Upper lobe of left lung (tissue), 6 donors: ENCODE measurements at regions not wholly inside any gene's neighbourhood (a gene's known extent, or its start where the extent isn't known, plus 50 kb on each side); places are given as distances from the start of the nearest gene placed in this dataset.
"Not testable (repeated sequence)": the region's sequence is repeated elsewhere in the genome, so short reads cannot be mapped to it uniquely, and the experiment has no call there.

Experiments
- ATAC-seq, 2 donors: fragments of 200-7000 bp; cut with Tn5 transposase; one replicate each; pipeline ENCODE4 v1.9.1; 2022; ENCODE audit warnings: mild to moderate bottlenecking in 2 of 2, moderate library complexity in 2 of 2; ENCODE audit not compliant: low FRiP score in 2 of 2
- DNase-seq, 2 donors: peaks; one replicate each; pipeline ENCODE4 v3.0.0-alpha.2; 2019 to 2020
- H3K27ac ChIP-seq, 4 donors: fragments of 200-600 bp; sonication (generic); one replicate each; pipeline ENCODE4 v1.5.1; 2016 to 2019
- H3K27me3 ChIP-seq, 4 donors: fragments of 200-600 bp; sonication (generic); one replicate each; pipeline ENCODE4 v1.5.1; 2017 to 2019
- H3K36me3 ChIP-seq, 4 donors: fragments of 200-600 bp; sonication (generic); one replicate each; pipeline ENCODE4 v1.5.1; 2016 to 2019
- H3K4me1 ChIP-seq, 4 donors: fragments of 200-600 bp; sonication (generic); one replicate each; pipeline ENCODE4 v1.5.1; 2018 to 2019
- H3K4me3 ChIP-seq, 4 donors: fragments of 200-600 bp; sonication (generic); one replicate each; pipeline ENCODE4 v1.5.1; 2017 to 2019; ENCODE audit warnings: mild to moderate bottlenecking in 2 of 4, moderate library complexity in 1 of 4
- H3K9me3 ChIP-seq, 4 donors: fragments of 200-600 bp; sonication (generic); one replicate each; pipeline ENCODE4 v1.5.1; 2018 to 2019
- EP300 ChIP-seq, 4 donors: sonication (generic); formaldehyde crosslinking; IDR thresholded peaks; one replicate each; pipeline ENCODE4 v1.5.1; 2017; ENCODE audit warnings: antibody characterized with exemption in 4 of 4, control low read depth in 2 of 4
- POLR2A ChIP-seq, 4 donors: fragments of 450-650 bp; IDR thresholded peaks; one replicate each; pipeline ENCODE4 v1.5.1; 2016 to 2017; ENCODE audit warnings: antibody characterized with exemption in 4 of 4, mild to moderate bottlenecking in 2 of 4
- POLR2AphosphoS5 ChIP-seq, 2 donors: sonication (generic); formaldehyde crosslinking; IDR thresholded peaks; one replicate each; pipeline ENCODE4 v1.5.1; 2017; ENCODE audit warnings: antibody characterized with exemption in 2 of 2
- WGBS, 2 donors: methylation state at CpG; one replicate each; pipeline ENCODE4 v1.1.5; 2017 to 2018; 5-methylcytosine and 5-hydroxymethylcytosine counted together
- TF ChIP-seq, protein P1 (sequence below), 6 experiments: fragments of 450-650 bp in 4 of 6; fragments of 200-600 bp in 2 of 6; sonication (generic) in 2 of 6; IDR thresholded peaks; one replicate each; pipeline ENCODE4 v1.5.1; 2016 to 2019; ENCODE audit warnings: antibody characterized with exemption in 6 of 6
- donor health status: DM: no; HTN: no; CAD: no; lungs with moderate emphysema.
- donor health status: DM: no; HTN: yes; CAD: no; lungs with severe emphysema.

DNA sequence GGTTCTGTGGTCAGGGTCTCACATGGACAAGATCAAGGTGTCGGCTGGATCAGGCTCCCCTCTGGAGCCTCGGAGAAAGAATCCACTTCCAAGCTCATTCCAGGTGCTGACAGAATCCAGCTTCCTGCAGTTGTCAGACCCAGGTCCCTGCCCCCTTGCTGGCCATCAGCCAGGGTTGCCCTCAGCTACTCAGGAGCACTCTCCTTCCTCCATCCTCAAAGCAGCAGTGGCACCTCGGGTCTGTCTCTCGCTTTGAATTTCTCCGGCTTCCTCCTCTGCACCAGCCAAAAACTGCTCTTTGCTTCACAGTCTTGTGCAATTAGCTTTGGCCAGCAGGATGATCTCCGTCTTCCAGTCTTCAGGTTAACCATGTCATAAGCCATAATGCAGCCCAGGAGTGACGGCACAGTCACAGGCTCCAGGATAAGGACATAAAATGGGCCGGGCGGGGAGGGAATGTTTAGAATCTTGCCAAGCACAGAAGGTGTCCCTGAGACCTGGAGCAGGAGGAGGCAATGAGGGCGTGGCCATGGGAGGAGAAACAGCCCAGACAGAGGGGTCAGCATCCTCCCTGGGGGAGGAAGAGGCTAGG lies 79.4 kb upstream of the SLC25A33 start:
- no peak for ATAC-seq
- TF ChIP-seq POLR2A (IDR thresholded peaks at IDR 0.05), result no peak
- TF ChIP-seq, protein P1, sequence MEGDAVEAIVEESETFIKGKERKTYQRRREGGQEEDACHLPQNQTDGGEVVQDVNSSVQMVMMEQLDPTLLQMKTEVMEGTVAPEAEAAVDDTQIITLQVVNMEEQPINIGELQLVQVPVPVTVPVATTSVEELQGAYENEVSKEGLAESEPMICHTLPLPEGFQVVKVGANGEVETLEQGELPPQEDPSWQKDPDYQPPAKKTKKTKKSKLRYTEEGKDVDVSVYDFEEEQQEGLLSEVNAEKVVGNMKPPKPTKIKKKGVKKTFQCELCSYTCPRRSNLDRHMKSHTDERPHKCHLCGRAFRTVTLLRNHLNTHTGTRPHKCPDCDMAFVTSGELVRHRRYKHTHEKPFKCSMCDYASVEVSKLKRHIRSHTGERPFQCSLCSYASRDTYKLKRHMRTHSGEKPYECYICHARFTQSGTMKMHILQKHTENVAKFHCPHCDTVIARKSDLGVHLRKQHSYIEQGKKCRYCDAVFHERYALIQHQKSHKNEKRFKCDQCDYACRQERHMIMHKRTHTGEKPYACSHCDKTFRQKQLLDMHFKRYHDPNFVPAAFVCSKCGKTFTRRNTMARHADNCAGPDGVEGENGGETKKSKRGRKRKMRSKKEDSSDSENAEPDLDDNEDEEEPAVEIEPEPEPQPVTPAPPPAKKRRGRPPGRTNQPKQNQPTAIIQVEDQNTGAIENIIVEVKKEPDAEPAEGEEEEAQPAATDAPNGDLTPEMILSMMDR (IDR thresholded peaks at IDR 0.05), result no peak
- no peak for TF ChIP-seq POLR2AphosphoS5 (IDR thresholded peaks at IDR 0.05)
- no peak for TF ChIP-seq EP300 (IDR thresholded peaks at IDR 0.05)

GRCh38 chr1:9465640-9466039 lies 73.6 kb upstream of the SLC25A33 start:
- Histone ChIP-seq H3K4me1 (no peaks in the 10 kb centered on the region), H3K4me3 (no peak overlapping the region), H3K27me3 (no peaks in the 10 kb centered on the region), H3K9me3 (no peaks in the 10 kb centered on the region), H3K36me3 (no peaks in the 10 kb centered on the region), H3K27ac (no peak overlapping the region)
- DNase-seq (no peak), ATAC-seq (no peak)
- WGBS, 2 donors, result 70 to 71% methylated on average over 9 of the region's 9 CpGs
- TF ChIP-seq EP300 (IDR thresholded peaks at IDR 0.05) (no peak), POLR2A (IDR thresholded peaks at IDR 0.05) (no peak), POLR2AphosphoS5 (IDR thresholded peaks at IDR 0.05) (no peak)
- TF ChIP-seq, protein P1 (IDR thresholded peaks at IDR 0.05), result no peak

More for the DNA sequence above, 79.4 kb upstream of the SLC25A33 start:
- no peaks in the 10 kb centered on the region for H3K36me3 ChIP-seq
- no peak for DNase-seq
- H3K4me3 ChIP-seq, result no peak overlapping the region
- H3K27me3 ChIP-seq, result no peaks in the 10 kb centered on the region
- WGBS, 2 donors, result 48% methylated on average over 8 to 10 of the region's 10 CpGs
- no peak overlapping the region for H3K27ac ChIP-seq
- H3K4me1 ChIP-seq, result peaks cover 0 to 5% (median 0%) of the 10 kb centered on the region in 4 donors
- no peaks in the 10 kb centered on the region for H3K9me3 ChIP-seq

DNA sequence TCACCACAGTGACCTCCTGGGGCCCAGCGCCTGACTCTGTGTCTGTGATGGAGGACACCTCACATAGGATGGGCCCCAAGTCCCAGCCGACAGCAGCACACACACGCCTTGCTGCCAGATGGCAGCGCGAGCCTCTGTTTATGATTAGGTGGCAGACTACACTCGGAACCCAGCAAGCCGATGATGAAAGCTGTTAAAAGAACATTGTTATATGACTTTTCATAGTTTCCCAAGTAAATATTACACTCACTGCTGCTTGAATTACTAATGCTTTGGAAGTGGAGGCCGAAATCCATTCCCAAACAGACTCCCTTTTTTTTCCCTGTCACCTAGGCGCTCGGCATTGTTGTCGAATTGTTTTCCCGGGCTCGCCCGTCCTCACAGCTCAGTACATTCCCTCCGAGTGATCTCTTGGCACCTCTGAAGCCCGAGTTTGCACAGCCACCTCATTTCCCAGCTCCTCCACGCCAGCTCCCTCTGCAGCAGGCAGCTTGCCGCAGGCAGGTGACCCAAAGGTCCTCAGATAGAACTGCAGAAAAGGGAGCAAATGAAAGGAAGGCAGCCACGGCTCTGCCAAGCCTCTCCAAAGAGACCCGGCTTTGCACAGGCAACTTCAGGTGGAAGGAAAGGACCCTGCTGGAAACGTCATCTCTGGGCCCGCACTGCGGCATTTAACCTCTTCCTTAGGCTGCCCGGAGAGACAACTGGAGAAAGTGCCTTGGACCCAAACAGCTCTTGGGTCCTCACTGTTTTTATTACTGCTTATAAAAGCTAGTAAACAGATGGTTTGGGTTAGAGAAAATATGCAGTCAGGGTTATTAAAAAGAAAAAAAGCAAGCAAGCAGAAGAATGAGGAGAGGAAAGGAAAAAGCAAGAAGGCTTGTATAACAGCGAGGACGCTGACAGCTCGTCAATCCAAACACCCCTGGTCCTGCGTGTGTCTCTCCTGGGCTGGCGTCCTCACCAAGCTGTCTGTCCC lies 72.2 kb upstream of the SLC25A33 start:
- Histone ChIP-seq H3K4me1 (no peaks in the 10 kb centered on the region), H3K27me3 (no peaks in the 10 kb centered on the region), H3K9me3 (no peaks in the 10 kb centered on the region), H3K27ac (peak overlapping the region in 1 of 4 donors; percentile 4), H3K4me3 (no peak overlapping the region), H3K36me3 (no peaks in the 10 kb centered on the region)
- peak in 1 of 2 donors; percentile 50 for DNase-seq
- 56 to 58% methylated on average over 29 of the region's 29 CpGs for whole genome bisulfite sequencing, 2 donors
- TF ChIP-seq POLR2AphosphoS5 (IDR thresholded peaks at IDR 0.05) (peak in 1 of 2 donors; percentile 6), EP300 (IDR thresholded peaks at IDR 0.05) (no peak)
- peak; percentile 80 to 84 for ATAC-seq

GRCh38 chr1:9469882-9470281 lies 69.4 kb upstream of the SLC25A33 start:
- WGBS, 2 donors, result 81 to 90% methylated on average over 3 of the region's 3 CpGs
- ATAC-seq, H3K27me3 ChIP-seq, H3K9me3 ChIP-seq, H3K4me3 ChIP-seq, H3K4me1 ChIP-seq, H3K27ac ChIP-seq, H3K36me3 ChIP-seq, DNase-seq: not testable (repeated sequence)

- DNase-seq (no peak), ATAC-seq (no peak)
- WGBS, 2 donors, result 57 to 60% methylated on average over 15 of the region's 15 CpGs
- Histone ChIP-seq H3K36me3 (no peaks in the 10 kb centered on the region), H3K27me3 (no peaks in the 10 kb centered on the region), H3K9me3 (no peaks in the 10 kb centered on the region), H3K27ac (no peak overlapping the region), H3K4me1 (no peaks in the 10 kb centered on the region), H3K4me3 (no peak overlapping the region)
- TF ChIP-seq, protein P1 (IDR thresholded peaks at IDR 0.05), result no peak
- TF ChIP-seq POLR2A (IDR thresholded peaks at IDR 0.05), result no peak
Observed at GRCh38 chr1:9471679-9472078, 67.6 kb upstream of the SLC25A33 start.
